Forelimb muscle (tissue), 1 donor: ENCODE measurements at regions not wholly inside any gene's neighbourhood (a gene's known extent, or its start where the extent isn't known, plus 50 kb on each side); places are given as distances from the start of the nearest gene placed in this dataset.
A peak's percentile ranks its signal among the peaks of the same experiment; 100 is the strongest.

ENCODE experiments used
- DNase-seq: peaks from one replicate; pipeline ENCODE4 v3.0.0-alpha.2; 2013; ENCODE audit warnings: low read depth

GRCh38 chr5:125826214-125826613, 597.0 kb upstream of the GRAMD2B start:
- no peak for DNase-seq

- no peak for DNase-seq
Measured at GRCh38 chr5:125829349-125829748, 593.9 kb upstream of the GRAMD2B start.

GRCh38 chr5:125833398-125833797, 589.8 kb upstream of the GRAMD2B start:
- no peak for DNase-seq

GRCh38 chr5:125834438-125835115, 588.6 kb upstream of the GRAMD2B start:
- no peak for DNase-seq

GRCh38 chr5:125835293-125836172, 587.7 kb upstream of the GRAMD2B start:
- DNase-seq: peak; percentile 32

- DNase-seq: peak; percentile 20
Measured at GRCh38 chr5:125836256-125836655, 587.0 kb upstream of the GRAMD2B start.

GRCh38 chr5:125837866-125838265, 585.3 kb upstream of the GRAMD2B start:
- DNase-seq: no peak

- DNase-seq: no peak
Measured at GRCh38 chr5:125847561-125847960, 575.6 kb upstream of the GRAMD2B start.

GRCh38 chr5:125848751-125849150, 574.5 kb upstream of the GRAMD2B start:
- DNase-seq: no peak

GRCh38 chr5:125856949-125857348, 566.3 kb upstream of the GRAMD2B start:
- no peak for DNase-seq

GRCh38 chr5:125863579-125863978, 559.6 kb upstream of the GRAMD2B start:
- DNase-seq: no peak

- DNase-seq: no peak
Measured at GRCh38 chr5:125865166-125865815, 557.9 kb upstream of the GRAMD2B start.

GRCh38 chr5:125868036-125868435, 555.2 kb upstream of the GRAMD2B start:
- DNase-seq: no peak

GRCh38 chr5:125870256-125870655, 553.0 kb upstream of the GRAMD2B start:
- DNase-seq: no peak

GRCh38 chr5:125874057-125874456, 549.2 kb upstream of the GRAMD2B start:
- no peak for DNase-seq

- DNase-seq: no peak
Measured at GRCh38 chr5:125874717-125875116, 548.5 kb upstream of the GRAMD2B start.

- DNase-seq: no peak
Measured at GRCh38 chr5:125877248-125877647, 546.0 kb upstream of the GRAMD2B start.

- no peak for DNase-seq
Measured at GRCh38 chr5:125882061-125882460, 541.1 kb upstream of the GRAMD2B start.

- DNase-seq: no peak
Measured at GRCh38 chr5:125883223-125883622, 540.0 kb upstream of the GRAMD2B start.

GRCh38 chr5:125888358-125888757, 534.9 kb upstream of the GRAMD2B start:
- no peak for DNase-seq

- peak; percentile 39 for DNase-seq
Measured at GRCh38 chr5:125890511-125890931, 532.7 kb upstream of the GRAMD2B start.

GRCh38 chr5:125891061-125891725, 532.0 kb upstream of the GRAMD2B start:
- DNase-seq: no peak
